PFSK-1 (cell line): ENCODE measurements at regions not wholly inside any gene's neighbourhood (a gene's known extent, or its start where the extent isn't known, plus 50 kb on each side); places are given as distances from the start of the nearest gene placed in this dataset.

Experiments
- FOXP2 ChIP-seq: optimal IDR thresholded peaks from 2 replicates; pipeline ENCODE3; 2011; ENCODE audit warnings: borderline replicate concordance, control low read depth, inconsistent platforms; ENCODE audit not compliant: insufficient read depth; ENCODE audit errors: extremely low read length, extremely low read depth
- TF ChIP-seq, protein P1 (sequence below), 2 experiments: IDR thresholded peaks; 2 replicates each; pipeline versions ENCODE4 v1.6.1 to v1.8.0; 2011 to 2012; ENCODE audit warnings: low read depth in 2 of 2, low read length in 2 of 2, control low read depth in 1 of 2, inconsistent platforms in 1 of 2, mild to moderate bottlenecking in 1 of 2, moderate library complexity in 1 of 2; ENCODE audit not compliant: insufficient read depth in 1 of 2

- TF ChIP-seq, protein P1, sequence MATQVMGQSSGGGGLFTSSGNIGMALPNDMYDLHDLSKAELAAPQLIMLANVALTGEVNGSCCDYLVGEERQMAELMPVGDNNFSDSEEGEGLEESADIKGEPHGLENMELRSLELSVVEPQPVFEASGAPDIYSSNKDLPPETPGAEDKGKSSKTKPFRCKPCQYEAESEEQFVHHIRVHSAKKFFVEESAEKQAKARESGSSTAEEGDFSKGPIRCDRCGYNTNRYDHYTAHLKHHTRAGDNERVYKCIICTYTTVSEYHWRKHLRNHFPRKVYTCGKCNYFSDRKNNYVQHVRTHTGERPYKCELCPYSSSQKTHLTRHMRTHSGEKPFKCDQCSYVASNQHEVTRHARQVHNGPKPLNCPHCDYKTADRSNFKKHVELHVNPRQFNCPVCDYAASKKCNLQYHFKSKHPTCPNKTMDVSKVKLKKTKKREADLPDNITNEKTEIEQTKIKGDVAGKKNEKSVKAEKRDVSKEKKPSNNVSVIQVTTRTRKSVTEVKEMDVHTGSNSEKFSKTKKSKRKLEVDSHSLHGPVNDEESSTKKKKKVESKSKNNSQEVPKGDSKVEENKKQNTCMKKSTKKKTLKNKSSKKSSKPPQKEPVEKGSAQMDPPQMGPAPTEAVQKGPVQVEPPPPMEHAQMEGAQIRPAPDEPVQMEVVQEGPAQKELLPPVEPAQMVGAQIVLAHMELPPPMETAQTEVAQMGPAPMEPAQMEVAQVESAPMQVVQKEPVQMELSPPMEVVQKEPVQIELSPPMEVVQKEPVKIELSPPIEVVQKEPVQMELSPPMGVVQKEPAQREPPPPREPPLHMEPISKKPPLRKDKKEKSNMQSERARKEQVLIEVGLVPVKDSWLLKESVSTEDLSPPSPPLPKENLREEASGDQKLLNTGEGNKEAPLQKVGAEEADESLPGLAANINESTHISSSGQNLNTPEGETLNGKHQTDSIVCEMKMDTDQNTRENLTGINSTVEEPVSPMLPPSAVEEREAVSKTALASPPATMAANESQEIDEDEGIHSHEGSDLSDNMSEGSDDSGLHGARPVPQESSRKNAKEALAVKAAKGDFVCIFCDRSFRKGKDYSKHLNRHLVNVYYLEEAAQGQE (IDR thresholded peaks at IDR 0.05; ENCODE audit: insufficient read depth in 1 of 2, low read depth in 2 of 2, low read length in 2 of 2): no peak
- no peak for TF ChIP-seq FOXP2
Observed at GRCh38 chr5:152107220-152107619, 182.6 kb upstream of the GLRA1 start.
